IMR-90 (cell line): ENCODE measurements at regions not wholly inside any gene's neighbourhood (a gene's known extent, or its start where the extent isn't known, plus 50 kb on each side); places are given as distances from the start of the nearest gene placed in this dataset.

Experiments
- ATAC-seq: fragments of 200-7000 bp; cut with Tn5 transposase; 2 replicates; pipeline ENCODE4 v1.9.1; 2020; ENCODE audit warnings: low read depth, mild to moderate bottlenecking, moderate library complexity
- BruUV-seq: library from RNA; stranded (reverse); fragments of 400-500 nt; replicated peaks from 2 replicates; lab custom pipeline; 2021; lab: Mats Ljungman, UMichigan
- CTCF ChIA-PET: fragments of 300-600 bp; formaldehyde crosslinking; extraction: SDS; loops from one replicate; lab custom pipeline; 2021; ENCODE audit warnings: antibody characterized with exemption; lab: Yijun Ruan, JAX
- POLR2A ChIA-PET: fragments of 300-600 bp; sonication (Branson Sonifier 250); formaldehyde crosslinking; loops from one replicate; lab custom pipeline; 2022; ENCODE audit warnings: antibody characterized with exemption; ENCODE audit not compliant: unreplicated experiment; lab: Charles Lee
- DNase-seq: peaks from one replicate; pipeline ENCODE4 v3.0.0; 2013
- H2AFZ ChIP-seq: replicated peaks from 2 replicates; pipeline ENCODE3; 2013; ENCODE audit warnings: low read length, mild to moderate bottlenecking; ENCODE audit not compliant: poor library complexity
- H2AK5ac ChIP-seq: 2 replicates; pipeline ENCODE4 v1.6.1; 2013; ENCODE audit warnings: low read depth, low read length, inconsistent platforms
- H2AK9ac ChIP-seq: replicated peaks from 2 replicates; pipeline ENCODE3; 2013; ENCODE audit warnings: mild to moderate bottlenecking, low read depth, low read length, moderate library complexity; ENCODE audit not compliant: poor library complexity
- H2BK120ac ChIP-seq: 2 replicates; pipeline ENCODE4 v1.6.1; 2013; ENCODE audit warnings: low read depth, low read length, inconsistent platforms
- H2BK15ac ChIP-seq: 3 replicates; pipeline ENCODE4 v1.6.1; 2013; ENCODE audit warnings: low read depth, low read length, inconsistent platforms
- H2BK20ac ChIP-seq: 2 replicates; pipeline ENCODE4 v1.6.1; 2013; ENCODE audit warnings: low read depth, mild to moderate bottlenecking, inconsistent platforms, low read length, moderate library complexity
- H2BK5ac ChIP-seq: 2 replicates; pipeline ENCODE4 v1.6.1; 2013; ENCODE audit warnings: mild to moderate bottlenecking, low read depth, low read length, inconsistent platforms; ENCODE audit not compliant: poor library complexity, severe bottlenecking
- H3K14ac ChIP-seq: replicated peaks from 2 replicates; pipeline ENCODE4 v1.6.1; 2013; ENCODE audit warnings: low read depth, low read length, inconsistent platforms
- H3K18ac ChIP-seq: 2 replicates; pipeline ENCODE4 v1.6.1; 2013; ENCODE audit warnings: low read depth, low read length, control low read depth
- H3K23ac ChIP-seq: 2 replicates; pipeline ENCODE4 v1.6.1; 2013; ENCODE audit warnings: low read depth, low read length, inconsistent platforms
- H3K27ac ChIP-seq: 2 replicates; pipeline ENCODE4 v1.5.1; 2013; ENCODE audit warnings: mild to moderate bottlenecking, control low read depth, low read length; ENCODE audit not compliant: insufficient read depth
- H3K27me3 ChIP-seq: 2 replicates; pipeline ENCODE4 v1.6.1; 2013; ENCODE audit warnings: low read length; ENCODE audit not compliant: control insufficient read depth, insufficient read depth
- H3K36me3 ChIP-seq: 2 replicates; pipeline ENCODE4 v1.6.1; 2013; ENCODE audit warnings: low read length, mixed read lengths; ENCODE audit not compliant: control insufficient read depth, insufficient read depth
- H3K4ac ChIP-seq: 2 replicates; pipeline ENCODE4 v1.6.1; 2013; ENCODE audit warnings: low read depth, low read length, inconsistent platforms
- H3K4me1 ChIP-seq: 2 replicates; pipeline ENCODE4 v1.6.1; 2013; ENCODE audit warnings: low read length, mixed read lengths; ENCODE audit not compliant: control insufficient read depth, insufficient read depth
- H3K4me2 ChIP-seq: 2 replicates; pipeline ENCODE4 v1.6.1; 2013; ENCODE audit warnings: low read depth, mild to moderate bottlenecking, control low read depth, low read length, moderate library complexity
- H3K4me3 ChIP-seq: 2 replicates; pipeline ENCODE4 v1.5.1; 2013; ENCODE audit warnings: low read depth, mild to moderate bottlenecking, control low read depth, low read length, moderate library complexity; ENCODE audit not compliant: insufficient read depth
- H3K56ac ChIP-seq: 2 replicates; pipeline ENCODE4 v1.6.1; 2013; ENCODE audit warnings: low read length, inconsistent platforms; ENCODE audit not compliant: insufficient read depth; ENCODE audit errors: extremely low read depth
- H3K79me1 ChIP-seq, 2 experiments: 2 replicates each; pipeline ENCODE4 v1.6.1; 2013; ENCODE audit warnings: low read length in 2 of 2, inconsistent platforms in 1 of 2, low read depth in 1 of 2
- H3K9ac ChIP-seq: 2 replicates; pipeline ENCODE4 v1.6.1; 2013; ENCODE audit warnings: low read depth, low read length, control low read depth
- H3K9me1 ChIP-seq: 2 replicates; pipeline ENCODE4 v1.6.1; 2013; ENCODE audit warnings: low read length, inconsistent platforms; ENCODE audit not compliant: insufficient read depth
- H3K9me3 ChIP-seq: 2 replicates; pipeline ENCODE4 v1.6.1; 2013; ENCODE audit warnings: low read length; ENCODE audit not compliant: control insufficient read depth, insufficient read depth
- H4K20me1 ChIP-seq: 2 replicates; pipeline ENCODE4 v1.6.1; 2013; ENCODE audit warnings: low read length, inconsistent platforms; ENCODE audit not compliant: insufficient read depth
- H4K5ac ChIP-seq: 2 replicates; pipeline ENCODE4 v1.6.1; 2013; ENCODE audit warnings: mild to moderate bottlenecking, low read depth, low read length, control low read depth
- H4K8ac ChIP-seq, 2 experiments: 2 replicates each; pipeline ENCODE4 v1.6.1; 2013; ENCODE audit warnings: low read depth in 2 of 2, low read length in 2 of 2, control low read depth in 1 of 2, inconsistent platforms in 1 of 2
- H4K91ac ChIP-seq: 2 replicates; pipeline ENCODE4 v1.6.1; 2013; ENCODE audit warnings: low read depth, low read length, inconsistent platforms; ENCODE audit not compliant: insufficient read depth
- CEBPB ChIP-seq: IDR thresholded peaks from 2 replicates; pipeline ENCODE4 v1.6.1; 2012; ENCODE audit warnings: low read depth, low read length, improper control_type of control experiment
- CTCF ChIP-seq: conservative IDR thresholded peaks from 2 replicates; pipeline ENCODE4 v1.5.1; 2012; ENCODE audit warnings: mild to moderate bottlenecking, low read depth, low read length, improper control_type of control experiment
- ELK1 ChIP-seq: fragments of 150-350 bp; IDR thresholded peaks from 2 replicates; pipeline ENCODE4 v1.6.1; 2016; ENCODE audit warnings: low read depth, mild to moderate bottlenecking, low read length, moderate library complexity, borderline replicate concordance
- FOS ChIP-seq: fragments of 150-350 bp; IDR thresholded peaks from 2 replicates; pipeline ENCODE4 v1.6.1; 2016; ENCODE audit warnings: low read depth, low read length
- MAFK ChIP-seq: IDR thresholded peaks from 2 replicates; pipeline ENCODE4 v1.6.1; 2012; ENCODE audit warnings: low read depth, low read length, improper control_type of control experiment
- MAZ ChIP-seq: IDR thresholded peaks from 2 replicates; pipeline ENCODE4 v1.6.1; 2012; ENCODE audit warnings: low read depth, mild to moderate bottlenecking, low read length, improper control_type of control experiment, moderate library complexity, borderline replicate concordance
- NFE2L2 ChIP-seq: fragments of 150-350 bp; IDR thresholded peaks from 2 replicates; pipeline ENCODE4 v1.6.1; 2016; ENCODE audit warnings: low read depth, mild to moderate bottlenecking, low read length
- POLR2A ChIP-seq: IDR thresholded peaks from 2 replicates; pipeline ENCODE4 v1.6.1; 2012; ENCODE audit warnings: mild to moderate bottlenecking, low read depth, low read length
- RAD21 ChIP-seq: IDR thresholded peaks from 2 replicates; pipeline ENCODE4 v1.6.1; 2012; ENCODE audit warnings: low read length, improper control_type of control experiment
- RCOR1 ChIP-seq: IDR thresholded peaks from 2 replicates; pipeline ENCODE4 v1.6.1; 2012; ENCODE audit warnings: mild to moderate bottlenecking, low read length, improper control_type of control experiment; ENCODE audit not compliant: insufficient replicate concordance
- SMC3 ChIP-seq: fragments of 150-350 bp; IDR thresholded peaks from 2 replicates; pipeline ENCODE4 v1.6.1; 2016; ENCODE audit warnings: low read depth, mild to moderate bottlenecking, antibody characterized with exemption, low read length, moderate library complexity
- USF2 ChIP-seq: fragments of 150-350 bp; IDR thresholded peaks from 2 replicates; pipeline ENCODE4 v1.6.1; 2017; ENCODE audit warnings: mild to moderate bottlenecking, antibody characterized with exemption, low read length, low read depth
- WGBS, 2 experiments: methylation state at CpG; one replicate each; pipeline versions ENCODE4 v1.1.5 to v1.1.7; 2013; ENCODE audit warnings: missing lambda C conversion rate in 2 of 2; ENCODE audit not compliant: insufficient read length in 1 of 2; ENCODE audit errors: extremely low coverage in 2 of 2; 5-methylcytosine and 5-hydroxymethylcytosine counted together
- dilution Hi-C: fragments of 300-500 bp; cut with HindIII; formaldehyde crosslinking; loops from one replicate; pipeline ENCODE4 v1.14.3; 2018; ENCODE audit warnings: low sequenced_read_pairs; ENCODE audit not compliant: unreplicated experiment
- in situ Hi-C: fragments of 300-500 bp; cut with MboI; formaldehyde crosslinking; loops from 3 replicates; pipeline ENCODE4 v1.14.3; 2019; ENCODE audit warnings: low sequenced_read_pairs, inconsistent platforms, mixed read lengths
- intact Hi-C: fragments of 100-400 bp; cut with micrococcal nuclease; formaldehyde crosslinking; loops from 2 replicates; pipeline ENCODE4 v1.10.0; 2022

GRCh38 chr5:91910655-91911054 lies 527.5 kb upstream of the ARRDC3 start:
- in situ Hi-C loops (no loop called here), dilution Hi-C loops (no loop called here), intact Hi-C loops (no loop called here)
- H3K9ac ChIP-seq = no peak overlapping the region
- H3K18ac ChIP-seq = no peak overlapping the region
- no peak overlapping the region for H3K4me2 ChIP-seq
- no peak overlapping the region for H3K27ac ChIP-seq
- no peaks in the 10 kb centered on the region for H3K36me3 ChIP-seq
- H3K4ac ChIP-seq = no peak overlapping the region
- H2AFZ ChIP-seq = no peak overlapping the region
- no peaks in the 10 kb centered on the region for H3K79me1 ChIP-seq
- DNase-seq = no peak
- WGBS, 2 experiments = no CpG with 5 or more reads among the region's 4 CpGs
- H4K20me1 ChIP-seq = no peaks in the 10 kb centered on the region
- ChIA-PET POLR2A (no interaction called here), CTCF (no interaction called here)
- no peak overlapping the region for H2BK20ac ChIP-seq
- no peaks in the 10 kb centered on the region for H3K9me3 ChIP-seq
- BruUV-seq = no TSS peak
- H2BK120ac ChIP-seq = no peak overlapping the region
- H3K9me1 ChIP-seq = no peaks in the 10 kb centered on the region
- no peak overlapping the region for H4K5ac ChIP-seq
- H4K91ac ChIP-seq = no peak overlapping the region
- no peak overlapping the region for H4K8ac ChIP-seq
- TF ChIP-seq FOS (no peak), NFE2L2 (no peak), CTCF (no peak), ELK1 (no peak), POLR2A (no peak), SMC3 (no peak), CEBPB (no peak), MAZ (no peak), MAFK (no peak), RAD21 (no peak), RCOR1 (no peak), USF2 (no peak)
- no peak overlapping the region for H3K14ac ChIP-seq
- H3K4me3 ChIP-seq = no peak overlapping the region
- H2BK5ac ChIP-seq = no peak overlapping the region
- H3K27me3 ChIP-seq = no peaks in the 10 kb centered on the region
- H2AK9ac ChIP-seq = no peak overlapping the region
- H2AK5ac ChIP-seq = no peak overlapping the region
- ATAC-seq = no peak
- no peak overlapping the region for H3K23ac ChIP-seq
- no peak overlapping the region for H2BK15ac ChIP-seq
- H3K56ac ChIP-seq = no peak overlapping the region
- no peaks in the 10 kb centered on the region for H3K4me1 ChIP-seq
